ENCODE measurements at regions not wholly inside any gene's neighbourhood (a gene's known extent, or its start where the extent isn't known, plus 50 kb on each side); places are given as distances from the start of the nearest gene placed in this dataset.
"Not testable (repeated sequence)": the region's sequence is repeated elsewhere in the genome, so short reads cannot be mapped to it uniquely, and the experiment has no call there.

DNA sequence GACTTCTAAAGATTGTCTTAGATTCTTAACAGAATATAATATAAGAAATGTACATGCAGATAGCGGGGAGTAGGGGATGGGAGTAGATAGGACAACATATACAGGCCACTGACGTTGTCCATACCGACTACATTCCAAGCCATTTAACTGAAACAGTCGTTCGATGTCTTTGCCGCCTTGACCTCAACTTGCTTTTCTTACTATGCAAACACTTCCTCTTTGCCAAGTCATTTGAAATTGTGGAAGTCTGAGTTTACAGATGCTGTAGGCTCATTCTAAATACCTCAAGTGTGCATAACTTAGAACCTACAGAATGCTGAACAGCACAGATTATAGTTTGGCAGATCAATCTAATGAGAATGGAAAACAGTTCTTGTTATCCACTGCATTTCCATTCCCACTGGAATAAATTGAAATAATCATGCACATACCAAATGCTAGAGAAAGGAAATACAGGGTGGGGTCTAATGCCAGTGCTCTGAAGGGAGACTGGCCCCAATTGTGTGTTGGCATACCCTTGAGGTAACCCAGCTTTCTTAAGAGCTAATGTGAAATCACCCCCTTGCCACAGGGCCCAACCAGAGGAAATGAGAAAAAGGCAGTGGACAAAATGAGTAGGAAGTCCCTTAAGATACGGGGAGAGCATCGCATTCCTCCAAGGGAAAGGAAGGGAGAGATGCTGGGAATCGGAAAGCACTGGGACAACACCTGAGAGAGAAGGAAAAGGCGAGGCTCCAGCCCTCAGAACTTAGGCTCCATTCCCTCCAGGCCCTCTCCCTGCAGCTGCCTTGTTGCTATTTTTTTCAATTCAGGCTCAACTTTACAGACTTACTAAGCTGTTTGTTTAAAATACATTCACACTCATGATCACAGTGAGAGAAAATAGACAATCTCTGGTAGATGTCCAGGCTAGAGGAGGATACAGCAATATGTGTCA is 380.9 kb upstream of the TMTC1 start:
- Histone ChIP-seq H3K27me3 (peaks cover 3 to 20% of the 10 kb centered on the region in 2 donors), H3K9me3 (no peaks in the 10 kb centered on the region), H3K4me1 (no peaks in the 10 kb centered on the region), H3K27ac (no peak overlapping the region), H3K36me3 (no peaks in the 10 kb centered on the region), H3K4me3 (no peak overlapping the region)
- DNase-seq (peak in 2 of 4 donors; percentile 37), ATAC-seq (no peak)
- TF ChIP-seq, protein P1, sequence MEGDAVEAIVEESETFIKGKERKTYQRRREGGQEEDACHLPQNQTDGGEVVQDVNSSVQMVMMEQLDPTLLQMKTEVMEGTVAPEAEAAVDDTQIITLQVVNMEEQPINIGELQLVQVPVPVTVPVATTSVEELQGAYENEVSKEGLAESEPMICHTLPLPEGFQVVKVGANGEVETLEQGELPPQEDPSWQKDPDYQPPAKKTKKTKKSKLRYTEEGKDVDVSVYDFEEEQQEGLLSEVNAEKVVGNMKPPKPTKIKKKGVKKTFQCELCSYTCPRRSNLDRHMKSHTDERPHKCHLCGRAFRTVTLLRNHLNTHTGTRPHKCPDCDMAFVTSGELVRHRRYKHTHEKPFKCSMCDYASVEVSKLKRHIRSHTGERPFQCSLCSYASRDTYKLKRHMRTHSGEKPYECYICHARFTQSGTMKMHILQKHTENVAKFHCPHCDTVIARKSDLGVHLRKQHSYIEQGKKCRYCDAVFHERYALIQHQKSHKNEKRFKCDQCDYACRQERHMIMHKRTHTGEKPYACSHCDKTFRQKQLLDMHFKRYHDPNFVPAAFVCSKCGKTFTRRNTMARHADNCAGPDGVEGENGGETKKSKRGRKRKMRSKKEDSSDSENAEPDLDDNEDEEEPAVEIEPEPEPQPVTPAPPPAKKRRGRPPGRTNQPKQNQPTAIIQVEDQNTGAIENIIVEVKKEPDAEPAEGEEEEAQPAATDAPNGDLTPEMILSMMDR (IDR thresholded peaks at IDR 0.05) = no peak
- intact Hi-C loops (cut with DNase I) = no loop called here

DNA sequence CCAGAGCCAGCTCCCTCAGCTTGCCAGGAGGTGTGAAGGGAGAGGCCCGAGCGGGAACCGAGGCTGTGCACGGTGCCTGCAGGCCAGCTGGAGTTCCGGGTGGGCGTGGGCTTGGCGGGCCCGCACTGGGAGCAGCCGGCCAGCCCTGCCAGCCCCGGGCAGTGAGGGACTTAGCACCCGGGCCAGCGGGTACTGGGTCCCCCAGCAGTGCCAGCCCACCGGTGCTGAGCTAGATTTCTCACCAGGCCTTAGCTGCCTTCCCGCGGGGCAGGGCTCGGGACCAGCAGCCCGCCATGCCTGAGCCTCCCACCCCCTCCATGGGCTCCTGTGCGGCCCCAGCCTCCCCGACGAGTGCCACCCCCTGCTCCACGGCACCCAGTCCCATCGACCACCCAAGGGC is 373.1 kb upstream of the TMTC1 start:
- H3K36me3 ChIP-seq; H3K27me3 ChIP-seq; ATAC-seq; H3K27ac ChIP-seq; H3K4me1 ChIP-seq; H3K4me3 ChIP-seq; DNase-seq; intact Hi-C loops (cut with DNase I): not testable (repeated sequence)
- peaks cover 0 to 16% of the 10 kb centered on the region in 2 donors for H3K9me3 ChIP-seq

DNA sequence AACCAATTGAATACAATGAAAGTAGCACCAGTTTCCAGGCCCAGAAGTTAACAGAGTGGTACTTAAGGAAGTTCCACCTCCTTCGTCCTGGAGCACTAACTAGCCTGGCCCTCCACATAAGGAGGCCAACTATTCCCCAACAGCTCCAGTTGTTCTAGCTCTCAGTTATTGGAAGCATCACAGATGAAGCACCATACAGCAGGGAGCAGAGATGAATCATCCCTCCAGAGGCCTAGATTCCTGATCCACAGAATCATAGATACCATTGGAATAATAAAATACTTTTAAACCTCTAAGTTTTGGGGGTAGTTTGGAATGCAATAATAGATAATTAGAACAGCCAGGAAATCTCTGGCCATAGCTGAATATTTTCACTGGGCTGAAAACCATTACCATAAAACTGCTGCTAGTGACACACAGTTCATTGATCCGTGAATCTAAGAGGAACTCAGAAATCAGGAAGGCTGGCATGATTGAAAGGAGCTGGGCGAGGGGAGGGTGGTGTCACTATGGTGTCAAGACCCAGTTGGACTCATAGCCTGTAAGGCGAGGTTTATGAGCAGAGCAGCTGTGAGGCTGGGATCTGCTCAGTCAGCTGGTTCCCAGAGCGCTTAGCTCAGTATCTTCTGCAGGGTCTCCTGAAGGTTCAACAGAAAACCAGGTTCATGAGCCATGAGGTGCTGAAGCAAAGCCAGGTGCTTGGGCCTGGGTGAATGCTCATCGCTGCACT is 371.4 kb upstream of the TMTC1 start:
- intact Hi-C loops (cut with DNase I) = no loop called here
- TF ChIP-seq, protein P1 (IDR thresholded peaks at IDR 0.05) = no peak
- no peaks in the 10 kb centered on the region for H3K27me3 ChIP-seq
- H3K36me3 ChIP-seq = no peaks in the 10 kb centered on the region
- H3K4me3 ChIP-seq = no peak overlapping the region
- H3K27ac ChIP-seq = no peak overlapping the region
- DNase-seq (no peak), ATAC-seq (no peak)
- peaks cover 0 to 16% of the 10 kb centered on the region in 2 donors for H3K9me3 ChIP-seq
- no peaks in the 10 kb centered on the region for H3K4me1 ChIP-seq

DNA sequence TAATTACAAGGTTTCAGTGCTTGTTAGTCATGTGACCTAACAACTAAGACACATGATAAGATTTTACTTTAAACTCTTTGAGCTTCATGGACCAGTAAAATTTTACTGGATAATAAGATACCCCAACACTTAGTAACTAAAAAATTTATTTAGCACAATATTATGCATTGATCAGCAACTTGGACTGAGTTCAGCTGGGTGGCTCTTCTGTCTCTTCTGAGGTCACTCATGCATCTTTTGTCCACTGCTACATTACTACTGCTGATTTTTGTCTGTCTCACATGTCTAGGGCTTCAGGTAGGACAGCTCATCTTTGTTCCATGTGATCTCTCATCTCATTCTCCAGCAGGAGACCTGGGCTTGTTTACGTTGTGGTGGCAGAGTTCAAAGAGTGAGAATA is 370.2 kb upstream of the TMTC1 start:
- Histone ChIP-seq H3K9me3 (peaks cover 0 to 16% of the 10 kb centered on the region in 2 donors), H3K27me3 (no peaks in the 10 kb centered on the region), H3K36me3 (no peaks in the 10 kb centered on the region), H3K4me3 (no peak overlapping the region), H3K27ac (no peak overlapping the region), H3K4me1 (no peaks in the 10 kb centered on the region)
- intact Hi-C loops (cut with DNase I) = no loop called here
- DNase-seq = no peak
- TF ChIP-seq, protein P1 (IDR thresholded peaks at IDR 0.05) = no peak
- no peak for ATAC-seq

DNA sequence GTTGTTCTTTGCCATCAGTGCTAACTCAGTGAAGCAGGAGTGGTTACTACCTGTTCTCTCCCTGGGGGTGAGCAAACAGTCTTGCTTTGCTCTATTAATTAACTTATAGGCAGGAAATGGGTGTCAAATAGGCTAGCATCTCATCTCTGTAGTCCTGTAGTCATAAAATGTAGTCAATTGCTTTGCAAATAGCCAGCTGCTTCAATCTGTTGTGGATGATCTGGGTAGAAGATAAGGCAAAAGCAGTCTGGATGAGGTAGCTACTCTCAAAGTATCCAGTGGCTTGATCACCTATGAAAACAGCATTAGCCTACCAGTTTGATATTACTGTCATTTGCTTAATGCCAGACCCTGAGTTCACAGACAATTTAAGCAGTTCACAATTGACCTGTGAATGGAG is 369.0 kb upstream of the TMTC1 start:
- DNase-seq (no peak), ATAC-seq (no peak)
- no peak overlapping the region for H3K27ac ChIP-seq
- H3K9me3 ChIP-seq = peaks cover 0 to 16% of the 10 kb centered on the region in 2 donors
- no peaks in the 10 kb centered on the region for H3K27me3 ChIP-seq
- no peaks in the 10 kb centered on the region for H3K4me1 ChIP-seq
- intact Hi-C loops (cut with DNase I) = no loop called here
- TF ChIP-seq, protein P1 (IDR thresholded peaks at IDR 0.05) = no peak
- no peak overlapping the region for H3K4me3 ChIP-seq
- no peaks in the 10 kb centered on the region for H3K36me3 ChIP-seq

Measured in left lung (tissue), 4 donors.